A673 (cell line): ENCODE measurements at regions not wholly inside any gene's neighbourhood (a gene's known extent, or its start where the extent isn't known, plus 50 kb on each side); places are given as distances from the start of the nearest gene placed in this dataset.

Experiments
- BruUV-seq: library from RNA; stranded (reverse); fragments of 400-500 nt; replicated peaks from 2 replicates; lab custom pipeline; 2021; lab: Mats Ljungman, UMichigan
- CTCF ChIA-PET: fragments of 300-600 bp; sonication (Branson Sonifier 250); formaldehyde crosslinking; loops from one replicate; lab custom pipeline; 2022; ENCODE audit warnings: antibody characterized with exemption; lab: Charles Lee
- POLR2A ChIA-PET: fragments of 300-600 bp; sonication (Branson Sonifier 250); formaldehyde crosslinking; loops from one replicate; lab custom pipeline; 2022; ENCODE audit warnings: antibody characterized with exemption; ENCODE audit not compliant: low non-redundant PET; lab: Charles Lee
- DNase-seq: peaks from one replicate; pipeline ENCODE4 v3.0.0-alpha.2; 2015; ENCODE audit warnings: low spot score
- H3K27ac ChIP-seq: fragments of 200-600 bp; sonication (generic); 2 replicates; pipeline ENCODE4 v1.5.1; 2016; ENCODE audit warnings: mixed run types, low read depth, mild to moderate bottlenecking, mixed read lengths, antibody characterized with exemption, low read length; ENCODE audit not compliant: poor library complexity, severe bottlenecking
- H3K27me3 ChIP-seq: fragments of 200-600 bp; sonication (generic); replicated peaks from 2 replicates; pipeline ENCODE4 v1.6.1; 2017; ENCODE audit warnings: mixed run types, low read depth, mild to moderate bottlenecking, mixed read lengths, antibody characterized with exemption, low read length; ENCODE audit not compliant: insufficient read depth, poor library complexity
- H3K36me3 ChIP-seq: fragments of 200-600 bp; sonication (generic); 2 replicates; pipeline ENCODE4 v1.6.1; 2016; ENCODE audit warnings: mixed run types, mild to moderate bottlenecking, mixed read lengths, antibody characterized with exemption, low read length; ENCODE audit not compliant: insufficient read depth, poor library complexity, severe bottlenecking
- H3K4me1 ChIP-seq: fragments of 200-600 bp; sonication (generic); 2 replicates; pipeline ENCODE4 v1.6.1; 2017; ENCODE audit warnings: mixed run types, mild to moderate bottlenecking, mixed read lengths, antibody characterized with exemption, low read length; ENCODE audit not compliant: insufficient read depth, poor library complexity, severe bottlenecking
- H3K4me3 ChIP-seq: fragments of 200-600 bp; sonication (generic); 2 replicates; pipeline ENCODE4 v1.5.1; 2016; ENCODE audit warnings: low read depth, mixed run types, mild to moderate bottlenecking, mixed read lengths, low read length; ENCODE audit not compliant: poor library complexity, severe bottlenecking
- H3K9me3 ChIP-seq: fragments of 200-600 bp; sonication (generic); 2 replicates; pipeline ENCODE4 v1.6.1; 2016; ENCODE audit warnings: mixed run types, low read depth, mild to moderate bottlenecking, mixed read lengths, antibody characterized with exemption, low read length; ENCODE audit not compliant: poor library complexity, severe bottlenecking
- EZH2 ChIP-seq: fragments of 200-600 bp; sonication (generic); IDR thresholded peaks from 2 replicates; pipeline ENCODE4 v1.6.1; 2017; ENCODE audit warnings: borderline replicate concordance, low read depth, mild to moderate bottlenecking, mixed read lengths, antibody characterized with exemption, low read length; ENCODE audit not compliant: poor library complexity, severe bottlenecking
- intact Hi-C: fragments of 100-400 bp; cut with micrococcal nuclease; formaldehyde crosslinking; loops from one replicate; pipeline ENCODE4 v1.10.0; 2022; ENCODE audit not compliant: unreplicated experiment
- TF ChIP-seq, protein P1 (sequence below): fragments of 300-800, 200-600 bp; sonication (generic); conservative IDR thresholded peaks from 2 replicates; pipeline ENCODE4 v1.5.1; 2017; ENCODE audit warnings: low read depth, mild to moderate bottlenecking, antibody characterized with exemption, low read length, moderate library complexity, mixed read lengths

DNA sequence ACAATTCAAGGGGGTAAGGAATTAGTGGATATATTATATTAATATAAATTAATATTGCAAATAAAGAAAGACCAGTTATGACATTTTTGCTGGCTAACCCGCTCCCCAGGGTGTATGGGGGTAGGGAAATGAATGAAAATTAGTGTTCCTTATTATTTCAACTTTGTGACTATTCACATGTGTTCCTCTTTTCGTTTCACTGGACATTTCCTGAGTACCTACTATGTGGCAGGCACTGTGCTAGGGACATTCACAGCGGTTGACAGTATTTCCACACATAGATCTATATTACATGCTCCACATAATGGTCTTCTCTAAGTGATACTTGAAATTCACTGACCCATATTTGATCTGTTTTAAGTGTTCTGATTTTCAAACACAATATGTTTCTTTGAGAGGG, 129.8 kb upstream of the USP15 start:
- H3K4me1 ChIP-seq = peaks cover 28% of the 10 kb centered on the region
- DNase-seq = no peak
- no peak for TF ChIP-seq EZH2
- TF ChIP-seq, protein P1, sequence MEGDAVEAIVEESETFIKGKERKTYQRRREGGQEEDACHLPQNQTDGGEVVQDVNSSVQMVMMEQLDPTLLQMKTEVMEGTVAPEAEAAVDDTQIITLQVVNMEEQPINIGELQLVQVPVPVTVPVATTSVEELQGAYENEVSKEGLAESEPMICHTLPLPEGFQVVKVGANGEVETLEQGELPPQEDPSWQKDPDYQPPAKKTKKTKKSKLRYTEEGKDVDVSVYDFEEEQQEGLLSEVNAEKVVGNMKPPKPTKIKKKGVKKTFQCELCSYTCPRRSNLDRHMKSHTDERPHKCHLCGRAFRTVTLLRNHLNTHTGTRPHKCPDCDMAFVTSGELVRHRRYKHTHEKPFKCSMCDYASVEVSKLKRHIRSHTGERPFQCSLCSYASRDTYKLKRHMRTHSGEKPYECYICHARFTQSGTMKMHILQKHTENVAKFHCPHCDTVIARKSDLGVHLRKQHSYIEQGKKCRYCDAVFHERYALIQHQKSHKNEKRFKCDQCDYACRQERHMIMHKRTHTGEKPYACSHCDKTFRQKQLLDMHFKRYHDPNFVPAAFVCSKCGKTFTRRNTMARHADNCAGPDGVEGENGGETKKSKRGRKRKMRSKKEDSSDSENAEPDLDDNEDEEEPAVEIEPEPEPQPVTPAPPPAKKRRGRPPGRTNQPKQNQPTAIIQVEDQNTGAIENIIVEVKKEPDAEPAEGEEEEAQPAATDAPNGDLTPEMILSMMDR = no peak
- H3K27me3 ChIP-seq = no peaks in the 10 kb centered on the region
- H3K27ac ChIP-seq = no peak overlapping the region
- no peaks in the 10 kb centered on the region for H3K36me3 ChIP-seq
- ChIA-PET POLR2A (no interaction called here), CTCF (no interaction called here)
- H3K9me3 ChIP-seq = no peaks in the 10 kb centered on the region
- BruUV-seq = no TSS peak
- intact Hi-C loops = no loop called here
- no peak overlapping the region for H3K4me3 ChIP-seq

DNA sequence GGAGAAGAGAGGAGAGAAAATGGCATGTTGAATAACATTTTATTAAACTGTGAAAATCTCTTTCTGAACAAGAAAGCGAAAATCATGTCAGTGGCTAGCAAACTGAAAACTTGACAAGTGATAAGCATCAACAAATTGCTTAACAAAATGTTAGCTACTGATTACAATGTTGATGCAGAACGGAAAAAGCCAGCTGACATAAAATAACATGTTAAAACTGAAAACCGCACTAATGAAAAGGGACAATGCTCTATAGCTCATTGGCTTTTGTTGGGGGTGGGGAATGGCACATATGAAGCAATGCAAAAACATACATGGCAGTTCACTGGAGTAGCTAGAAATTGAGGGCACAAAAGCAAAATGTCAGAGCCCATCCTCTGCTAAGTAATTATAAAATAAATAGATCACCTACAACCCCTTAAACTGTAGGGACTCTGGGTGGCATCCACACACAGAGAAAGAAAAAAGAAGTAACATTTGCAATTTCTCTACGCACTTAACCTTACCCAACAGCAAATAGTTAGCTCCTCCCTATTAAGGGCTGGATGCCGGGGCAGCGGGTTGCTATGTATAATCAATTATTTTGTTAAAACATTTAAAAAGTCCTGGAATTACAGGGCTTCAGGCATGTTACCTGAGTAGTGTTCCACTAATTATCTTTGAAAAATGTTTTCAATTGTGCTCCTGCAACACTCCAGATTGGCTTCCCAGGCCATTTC, 129.2 kb upstream of the USP15 start:
- Histone ChIP-seq H3K27me3 (no peaks in the 10 kb centered on the region), H3K27ac (no peak overlapping the region), H3K9me3 (no peaks in the 10 kb centered on the region), H3K4me3 (no peak overlapping the region), H3K36me3 (no peaks in the 10 kb centered on the region), H3K4me1 (peaks cover 28% of the 10 kb centered on the region)
- POLR2A ChIA-PET = no interaction called here
- intact Hi-C loops = no loop called here
- TF ChIP-seq, protein P1 = no peak
- no peak for TF ChIP-seq EZH2
- no peak for DNase-seq
- BruUV-seq = no TSS peak
- CTCF ChIA-PET = no interaction called here

DNA sequence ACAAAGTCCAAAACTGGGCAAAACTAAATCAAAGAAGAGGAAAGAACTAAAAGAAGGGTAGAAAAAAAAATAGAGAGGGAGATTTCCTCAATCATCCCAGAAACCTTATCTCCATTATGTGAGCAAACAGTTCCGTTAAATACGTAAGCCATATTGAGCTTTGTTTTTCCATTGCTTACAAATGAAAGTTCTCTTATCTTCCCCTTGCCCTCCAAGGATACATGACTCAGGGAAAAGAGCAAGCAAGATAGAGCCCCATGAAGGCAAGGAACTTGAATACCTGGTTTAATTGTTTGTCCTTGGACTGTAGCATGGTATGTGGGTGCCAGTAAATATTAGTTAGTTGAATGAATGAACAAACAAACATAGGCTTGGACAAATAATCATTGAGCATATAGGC, 126.8 kb upstream of the USP15 start:
- Histone ChIP-seq H3K27ac (no peak overlapping the region), H3K4me1 (peaks cover 17% of the 10 kb centered on the region), H3K4me3 (no peak overlapping the region), H3K9me3 (no peaks in the 10 kb centered on the region), H3K36me3 (no peaks in the 10 kb centered on the region), H3K27me3 (no peaks in the 10 kb centered on the region)
- ChIA-PET CTCF (no interaction called here), POLR2A (no interaction called here)
- TF ChIP-seq EZH2 = no peak
- TF ChIP-seq, protein P1 = no peak
- no peak for DNase-seq
- BruUV-seq = no TSS peak
- intact Hi-C loops = no loop called here
